RWPE1 (cell line): ENCODE measurements at regions not wholly inside any gene's neighbourhood (a gene's known extent, or its start where the extent isn't known, plus 50 kb on each side); places are given as distances from the start of the nearest gene placed in this dataset.

Experiments
- CTCF ChIA-PET: fragments of 350-600 bp; sonication (Branson Sonifier 250); formaldehyde crosslinking; extraction: SDS; loops from one replicate; lab custom pipeline; 2021; lab: Yijun Ruan, JAX
- POLR2A ChIA-PET: fragments of 400-600 bp; formaldehyde crosslinking; extraction: SDS; loops from one replicate; lab custom pipeline; 2020; ENCODE audit warnings: antibody characterized with exemption; ENCODE audit not compliant: low non-redundant PET; lab: Yijun Ruan, JAX
- DNase-seq: peaks from one replicate; pipeline ENCODE4 v3.0.0; 2012; ENCODE audit warnings: low spot score
- H3K27ac ChIP-seq: fragments of 450-650 bp; 2 replicates; pipeline ENCODE4 v1.5.1; 2017
- TF ChIP-seq, protein P1 (sequence below): fragments of 450-650 bp; conservative IDR thresholded peaks from 2 replicates; pipeline ENCODE4 v1.5.1; 2017; ENCODE audit warnings: low read depth, mild to moderate bottlenecking

DNA sequence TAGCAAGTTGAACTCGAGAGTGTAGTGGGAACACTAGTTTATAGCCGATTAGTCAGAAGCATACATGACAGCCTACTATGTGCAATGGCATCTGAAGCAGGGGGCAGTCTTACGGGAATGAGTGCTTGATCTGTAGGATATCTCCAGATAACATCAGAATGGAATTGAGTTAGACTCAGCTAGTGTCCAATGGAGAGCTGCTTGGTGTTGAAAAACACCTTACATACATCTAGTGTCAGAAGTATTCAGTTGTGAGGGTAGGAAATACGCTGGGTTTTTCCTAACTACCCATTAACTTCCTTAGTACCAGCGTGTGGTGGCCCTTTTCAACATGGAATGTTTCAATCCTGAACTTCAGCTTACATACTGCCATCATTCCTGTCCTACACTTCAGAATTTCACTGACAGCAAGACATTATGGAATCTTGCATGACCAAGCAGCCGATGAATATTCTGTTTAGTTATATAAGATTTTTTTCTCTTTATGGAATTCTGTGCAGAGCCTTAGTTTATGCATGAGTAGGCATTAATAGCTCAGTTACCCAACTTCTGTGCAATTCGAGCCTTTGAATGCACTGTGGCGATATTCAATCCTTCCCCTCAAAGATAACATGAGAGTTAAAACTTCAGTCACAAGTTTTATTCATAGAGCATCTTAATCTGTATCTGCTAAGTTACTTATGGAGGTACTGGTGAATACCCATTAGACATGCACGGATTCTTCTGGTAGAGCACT lies 218.6 kb upstream of the MOCS1 start:
- POLR2A ChIA-PET: no interaction called here
- CTCF ChIA-PET: no interaction called here
- TF ChIP-seq, protein P1, sequence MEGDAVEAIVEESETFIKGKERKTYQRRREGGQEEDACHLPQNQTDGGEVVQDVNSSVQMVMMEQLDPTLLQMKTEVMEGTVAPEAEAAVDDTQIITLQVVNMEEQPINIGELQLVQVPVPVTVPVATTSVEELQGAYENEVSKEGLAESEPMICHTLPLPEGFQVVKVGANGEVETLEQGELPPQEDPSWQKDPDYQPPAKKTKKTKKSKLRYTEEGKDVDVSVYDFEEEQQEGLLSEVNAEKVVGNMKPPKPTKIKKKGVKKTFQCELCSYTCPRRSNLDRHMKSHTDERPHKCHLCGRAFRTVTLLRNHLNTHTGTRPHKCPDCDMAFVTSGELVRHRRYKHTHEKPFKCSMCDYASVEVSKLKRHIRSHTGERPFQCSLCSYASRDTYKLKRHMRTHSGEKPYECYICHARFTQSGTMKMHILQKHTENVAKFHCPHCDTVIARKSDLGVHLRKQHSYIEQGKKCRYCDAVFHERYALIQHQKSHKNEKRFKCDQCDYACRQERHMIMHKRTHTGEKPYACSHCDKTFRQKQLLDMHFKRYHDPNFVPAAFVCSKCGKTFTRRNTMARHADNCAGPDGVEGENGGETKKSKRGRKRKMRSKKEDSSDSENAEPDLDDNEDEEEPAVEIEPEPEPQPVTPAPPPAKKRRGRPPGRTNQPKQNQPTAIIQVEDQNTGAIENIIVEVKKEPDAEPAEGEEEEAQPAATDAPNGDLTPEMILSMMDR: no peak
- H3K27ac ChIP-seq: no peak overlapping the region
- DNase-seq: no peak

DNA sequence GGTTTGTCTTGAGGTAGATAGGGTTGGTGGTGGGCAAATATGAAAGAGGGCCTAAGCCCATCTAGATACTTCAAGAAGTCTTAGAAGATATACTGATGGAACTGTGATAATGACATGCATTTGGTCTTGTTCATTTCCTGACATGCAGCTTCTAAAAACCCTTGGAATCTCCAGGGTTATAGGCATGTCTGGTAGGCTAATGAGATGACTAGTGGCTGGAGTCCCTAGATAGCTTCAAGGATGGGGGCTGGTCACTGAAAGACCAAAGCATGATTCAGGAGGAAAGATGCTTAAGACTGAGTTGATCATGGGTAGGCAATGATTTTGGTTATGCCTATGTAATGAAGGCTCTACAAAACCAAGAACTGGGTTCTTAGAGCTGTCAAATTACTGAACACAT lies 217.9 kb upstream of the MOCS1 start:
- DNase-seq: no peak
- POLR2A ChIA-PET: no interaction called here
- TF ChIP-seq, protein P1: no peak
- no peak overlapping the region for H3K27ac ChIP-seq
- CTCF ChIA-PET: no interaction called here

DNA sequence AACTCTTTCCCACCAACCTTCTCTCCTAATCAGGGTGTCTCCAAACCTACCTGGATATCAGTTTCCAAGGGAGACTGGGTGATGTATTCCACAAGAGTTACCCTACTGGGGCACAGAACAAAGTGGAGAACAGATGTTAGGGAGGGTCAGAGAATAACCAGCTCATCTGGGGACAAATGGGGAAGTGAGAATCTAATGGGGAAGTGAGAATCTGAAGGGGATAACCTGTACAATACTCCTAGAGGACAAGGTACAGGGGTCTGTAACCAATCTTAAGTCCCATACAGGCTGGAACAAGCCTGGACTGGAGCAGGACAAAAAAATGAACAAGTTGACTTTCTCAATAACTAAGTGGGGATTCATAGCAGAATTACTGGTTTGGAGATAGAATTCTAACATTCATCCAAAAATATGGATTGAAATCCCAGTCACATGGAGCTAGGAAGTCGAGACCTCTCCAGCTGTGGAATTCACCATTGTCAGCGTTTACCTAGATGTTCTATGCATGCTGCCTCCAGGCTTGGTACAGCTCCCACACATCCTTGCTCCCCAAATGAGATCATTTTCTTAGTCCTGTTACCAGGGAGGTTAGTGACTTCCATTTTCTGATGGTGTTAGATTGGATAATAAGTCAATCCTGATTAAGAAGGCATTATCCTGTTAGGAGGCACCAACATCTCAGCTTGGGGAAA lies 214.8 kb upstream of the MOCS1 start:
- H3K27ac ChIP-seq: no peak overlapping the region
- ChIA-PET POLR2A (no interaction called here), CTCF (no interaction called here)
- no peak for DNase-seq
- TF ChIP-seq, protein P1: no peak

DNA sequence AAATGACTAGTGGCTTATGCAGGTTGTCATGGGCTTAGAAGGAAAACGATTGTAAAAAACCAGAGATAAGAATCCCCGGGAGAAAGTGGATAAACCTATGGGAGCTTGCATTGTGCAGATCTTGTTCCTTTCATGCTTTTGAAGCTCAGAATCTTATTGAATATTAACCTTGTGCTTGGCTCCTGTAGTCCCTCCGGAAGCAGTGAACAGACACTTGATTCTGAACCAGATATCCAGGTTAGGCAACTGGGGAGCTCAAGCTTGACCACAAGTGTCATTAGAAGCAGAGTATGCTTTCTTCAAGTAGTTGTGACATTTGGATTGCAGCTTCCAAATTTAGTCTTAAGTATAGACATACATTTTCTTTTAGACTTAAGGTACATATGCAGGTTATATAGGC lies 212.6 kb upstream of the MOCS1 start:
- H3K27ac ChIP-seq: no peak overlapping the region
- CTCF ChIA-PET: no interaction called here
- TF ChIP-seq, protein P1: no peak
- POLR2A ChIA-PET: no interaction called here
- no peak for DNase-seq

DNA sequence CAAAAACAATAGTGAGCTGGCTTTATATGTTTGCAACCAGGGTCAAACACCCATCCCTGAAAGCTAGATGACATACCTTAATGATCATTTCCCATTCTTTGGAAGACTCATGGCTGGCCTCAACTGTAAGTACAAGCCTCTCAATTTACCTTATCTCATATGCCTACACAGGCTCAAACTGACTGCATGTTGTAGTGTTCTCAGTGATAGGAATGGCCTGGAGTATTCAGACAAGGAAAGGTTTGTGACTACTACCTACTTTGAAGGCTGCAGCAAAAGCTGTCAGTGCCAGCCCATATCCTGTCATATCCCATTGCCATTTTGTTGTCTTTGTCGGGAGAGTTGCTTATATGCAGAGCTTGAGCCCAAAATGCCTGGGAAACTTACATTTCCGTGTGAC lies 205.2 kb upstream of the MOCS1 start:
- CTCF ChIA-PET: interaction anchor here (0.6 kb wide), 2 partner anchors 8 to 11 kb away, joined by 3 read pairs; no protein-coding TSS in a partner anchor
- TF ChIP-seq, protein P1: no peak
- H3K27ac ChIP-seq: no peak overlapping the region
- DNase-seq: no peak
- POLR2A ChIA-PET: no interaction called here

DNA sequence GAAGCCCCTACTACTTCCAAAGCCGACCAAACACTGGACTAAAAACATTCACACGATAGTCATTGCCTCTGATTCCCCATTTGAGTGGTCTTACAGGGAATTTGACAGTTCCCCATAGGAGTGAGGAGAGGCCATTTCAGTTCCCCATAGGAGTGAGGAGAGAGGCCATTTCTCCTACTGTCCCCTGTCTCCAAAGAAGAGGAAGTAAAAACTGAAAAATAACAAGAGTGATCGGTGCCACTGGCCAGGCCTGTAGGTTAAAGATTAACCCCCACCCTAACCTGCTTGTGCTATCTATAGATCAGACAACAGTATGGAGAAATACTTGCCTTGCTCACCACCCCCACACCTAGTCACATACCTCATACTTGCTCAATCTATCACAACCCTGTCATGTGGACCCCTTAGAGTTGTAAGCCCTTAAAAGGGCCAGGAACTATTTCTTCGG lies 204.0 kb upstream of the MOCS1 start:
- POLR2A ChIA-PET: no interaction called here
- no peak for DNase-seq
- TF ChIP-seq, protein P1: no peak
- CTCF ChIA-PET: no interaction called here
- no peak overlapping the region for H3K27ac ChIP-seq
